GM19467 (cell line): ENCODE measurements at regions not wholly inside any gene's neighbourhood (a gene's known extent, or its start where the extent isn't known, plus 50 kb on each side); places are given as distances from the start of the nearest gene placed in this dataset.

Experiments
- ATAC-seq: cut with Tn5 transposase; IDR thresholded peaks from one replicate; pipeline ENCODE4 v1.9.1; 2021; ENCODE audit warnings: mild to moderate bottlenecking, moderate library complexity; ENCODE audit not compliant: unreplicated experiment

DNA sequence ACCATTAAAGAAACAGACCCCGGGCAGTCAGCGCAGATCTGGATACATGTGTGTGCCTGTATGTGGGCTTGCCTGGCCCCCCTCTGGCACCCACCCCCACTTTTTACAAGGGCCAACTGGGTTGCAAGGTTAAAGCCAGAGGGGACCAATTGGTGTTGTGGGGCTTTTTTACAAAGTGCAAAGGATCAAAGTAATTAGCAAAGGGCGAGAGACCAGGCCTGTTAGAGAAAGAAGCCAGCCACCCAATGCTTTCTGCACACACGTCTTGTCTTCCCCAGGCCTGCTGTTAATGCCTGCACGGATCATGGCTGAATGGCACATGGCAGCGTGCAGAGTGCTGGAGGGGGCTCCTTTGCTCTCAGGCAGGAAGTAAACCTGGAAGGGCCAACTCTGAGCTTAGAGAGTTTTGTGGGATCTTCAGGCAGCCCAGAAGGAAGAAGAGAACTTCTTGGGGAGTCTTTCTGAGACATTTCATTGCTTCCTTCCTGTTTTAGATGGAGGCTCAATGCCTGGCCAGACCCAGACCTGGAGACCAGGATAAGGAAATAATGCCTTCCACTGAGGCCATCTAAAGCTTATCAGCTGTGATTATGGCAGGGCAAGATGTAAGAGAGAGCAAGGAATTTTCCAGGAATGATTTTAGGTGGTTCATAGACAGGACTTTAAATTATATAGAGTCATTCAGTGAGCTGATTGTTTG lies 523.4 kb upstream of the TBX3 start:
- no peak for ATAC-seq

- no peak for ATAC-seq
These were observed 522.8 kb upstream of the TBX3 start for GRCh38 chr12:115206801-115207200.

GRCh38 chr12:115205755-115206308 lies 521.9 kb upstream of the TBX3 start:
- no peak for ATAC-seq

GRCh38 chr12:115204957-115205754 lies 521.2 kb upstream of the TBX3 start:
- no peak for ATAC-seq

GRCh38 chr12:115203701-115204100 lies 519.7 kb upstream of the TBX3 start:
- ATAC-seq = no peak

DNA sequence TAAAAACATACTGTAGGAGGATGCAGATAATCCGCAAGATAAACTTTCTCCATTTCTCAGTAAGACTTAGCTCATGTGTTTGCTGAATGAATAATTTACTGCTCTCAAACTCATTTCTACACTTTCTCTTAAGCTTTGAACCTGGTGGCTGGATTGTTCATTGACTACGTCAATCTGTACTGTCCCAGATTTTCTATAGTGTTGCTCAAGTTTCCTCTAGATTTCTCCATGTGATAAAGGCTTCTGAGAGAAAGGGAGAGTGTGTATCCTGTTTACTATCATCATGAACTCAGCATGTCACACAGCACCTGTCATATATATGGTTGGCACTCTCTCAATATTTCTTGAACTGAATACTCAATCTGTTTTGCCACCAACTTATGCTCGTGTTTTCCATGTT lies 518.0 kb upstream of the TBX3 start:
- ATAC-seq = no peak

- ATAC-seq = no peak
These were observed 515.9 kb upstream of the TBX3 start for GRCh38 chr12:115199831-115200230.

- no peak for ATAC-seq
These were observed 510.9 kb upstream of the TBX3 start for GRCh38 chr12:115194857-115195256.

DNA sequence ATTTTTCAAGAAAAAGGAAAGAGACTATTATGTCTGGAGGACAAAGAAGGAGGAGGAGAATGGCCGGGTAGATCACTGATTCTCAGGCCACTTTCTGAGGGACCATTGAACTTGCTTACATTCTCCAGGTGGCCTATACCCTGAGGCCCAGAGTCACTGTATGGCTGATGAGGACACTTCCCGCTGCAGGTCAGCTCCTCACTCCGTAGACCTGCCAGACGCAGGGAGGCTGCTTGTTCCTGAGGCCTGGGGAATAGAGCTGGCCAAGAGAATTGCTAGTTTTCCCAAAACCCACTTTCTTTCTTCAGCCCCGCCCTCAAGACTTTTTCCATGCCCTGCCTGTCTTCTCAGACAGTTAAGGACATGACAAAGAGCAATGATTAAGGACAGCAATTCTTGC lies 510.5 kb upstream of the TBX3 start:
- ATAC-seq = no peak

DNA sequence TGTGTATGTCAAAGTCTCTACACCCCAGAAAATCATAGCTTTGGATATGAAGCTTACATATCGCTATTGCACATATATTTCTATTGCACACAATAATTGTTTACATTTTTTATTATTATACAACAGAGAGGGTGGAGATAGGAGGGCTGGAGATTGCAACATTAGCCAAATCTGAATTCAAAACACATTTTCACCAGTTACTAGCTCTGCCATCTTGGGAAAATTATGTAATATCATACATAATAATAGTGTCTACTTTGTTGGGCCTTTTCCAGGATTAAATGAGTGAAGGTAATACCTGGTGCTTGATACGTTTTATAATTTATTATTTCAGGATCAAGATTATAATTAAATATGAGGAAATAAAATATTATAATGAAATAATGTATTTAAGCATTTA lies 507.4 kb upstream of the TBX3 start:
- no peak for ATAC-seq

DNA sequence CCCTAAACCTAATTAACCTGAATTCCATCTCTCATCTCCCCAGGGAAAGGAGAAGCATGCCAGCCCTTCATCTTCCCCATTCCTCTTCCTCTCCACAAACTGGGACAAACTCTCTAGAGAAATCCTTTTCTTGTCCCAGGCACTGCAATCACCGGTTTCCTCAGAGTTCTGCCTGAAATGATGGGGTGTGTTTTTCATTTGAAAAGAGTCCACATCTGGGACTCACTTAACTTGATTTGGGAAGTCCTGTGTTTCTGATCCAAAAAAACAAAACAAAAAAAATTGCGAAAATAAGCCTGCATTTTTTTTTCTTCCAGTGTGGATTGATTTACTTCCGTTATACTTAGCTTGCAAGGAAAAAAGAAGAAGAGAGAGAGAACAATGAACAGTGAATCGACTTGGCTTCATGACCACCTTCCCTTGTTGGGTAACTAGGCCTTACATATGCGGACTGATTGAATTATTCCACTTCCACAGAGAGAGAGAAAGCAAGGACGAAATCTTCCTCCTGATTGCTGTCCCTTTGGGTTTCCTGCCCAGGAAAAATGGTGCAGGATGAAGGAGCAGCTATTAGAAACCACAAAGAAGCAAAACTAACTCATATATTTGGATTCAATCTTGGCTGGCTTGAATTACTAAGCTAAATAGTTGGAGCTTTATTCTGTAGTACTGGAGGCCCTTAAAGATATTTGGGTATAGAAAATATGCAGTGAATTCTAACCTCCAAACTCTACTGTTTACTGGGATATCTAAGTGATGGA lies 506.2 kb upstream of the TBX3 start:
- ATAC-seq = no peak

GRCh38 chr12:115185506-115185905 lies 501.5 kb upstream of the TBX3 start:
- ATAC-seq = no peak

- no peak for ATAC-seq
These were observed 499.8 kb upstream of the TBX3 start for GRCh38 chr12:115183752-115184151.

DNA sequence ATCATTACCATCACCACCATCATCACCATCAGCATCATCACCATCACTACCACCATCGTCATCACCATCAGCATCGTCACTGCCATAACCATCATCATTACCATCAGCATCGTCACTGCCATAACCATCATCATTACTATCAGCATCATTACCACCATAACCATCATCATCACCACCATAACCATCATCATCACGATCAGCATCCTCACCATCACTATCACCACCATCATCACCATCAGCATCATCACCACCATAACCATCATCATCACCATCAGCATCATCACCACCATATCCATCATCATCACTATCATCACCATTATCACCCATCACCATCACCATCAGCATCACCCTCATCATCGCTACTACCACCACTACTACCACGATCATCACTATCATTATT lies 493.9 kb upstream of the TBX3 start:
- ATAC-seq = no peak

DNA sequence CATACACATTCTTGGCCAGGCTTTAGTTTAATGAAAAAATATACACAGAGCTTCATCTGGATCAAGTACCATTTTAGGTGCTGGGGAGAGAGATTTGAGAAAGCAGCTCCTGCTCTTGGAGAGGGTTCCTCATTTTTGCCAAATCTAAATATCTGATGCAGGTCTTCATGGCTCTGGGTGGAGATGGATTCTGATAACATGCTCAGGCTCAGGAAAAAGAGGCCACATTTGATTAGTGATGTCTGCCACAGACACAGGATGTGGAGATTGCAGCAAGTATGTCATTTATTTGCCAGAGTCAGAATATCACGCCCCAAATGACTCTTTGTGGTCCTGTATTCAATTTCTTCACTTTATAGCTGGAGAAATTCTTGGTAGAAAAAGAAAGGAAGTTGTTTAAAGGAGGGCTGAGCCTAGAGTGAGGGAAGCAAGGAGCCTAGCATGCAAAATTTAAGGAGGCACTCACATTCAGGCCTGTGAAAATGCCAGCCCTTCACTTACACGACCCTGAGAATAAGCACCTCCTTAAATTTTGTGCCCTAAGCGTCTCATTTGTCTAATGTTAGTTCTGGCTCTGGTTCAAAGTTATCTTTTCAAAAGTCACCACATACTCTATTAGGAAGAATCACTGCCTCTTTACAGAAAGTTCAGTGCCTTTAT lies 492.9 kb upstream of the TBX3 start:
- ATAC-seq = no peak

DNA sequence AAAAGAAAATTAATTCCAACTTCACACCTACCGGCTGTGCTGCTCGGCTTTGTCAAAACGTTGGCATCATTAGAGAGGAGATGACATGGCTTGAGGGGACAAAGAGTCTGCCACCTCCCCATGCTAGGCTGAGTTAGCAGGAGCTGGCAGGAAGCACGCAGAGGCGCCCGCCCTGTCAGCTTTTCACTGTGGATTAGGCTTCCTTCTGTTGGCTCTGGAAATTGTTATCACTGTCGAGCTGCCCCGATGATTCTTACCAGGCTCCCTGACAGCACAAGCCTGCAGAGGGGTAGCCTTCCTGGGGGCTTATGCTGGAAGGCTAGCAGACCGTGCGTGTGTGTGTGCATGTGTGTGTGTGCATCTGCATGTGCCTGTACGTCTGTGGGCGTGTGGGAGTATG lies 490.9 kb upstream of the TBX3 start:
- no peak for ATAC-seq

DNA sequence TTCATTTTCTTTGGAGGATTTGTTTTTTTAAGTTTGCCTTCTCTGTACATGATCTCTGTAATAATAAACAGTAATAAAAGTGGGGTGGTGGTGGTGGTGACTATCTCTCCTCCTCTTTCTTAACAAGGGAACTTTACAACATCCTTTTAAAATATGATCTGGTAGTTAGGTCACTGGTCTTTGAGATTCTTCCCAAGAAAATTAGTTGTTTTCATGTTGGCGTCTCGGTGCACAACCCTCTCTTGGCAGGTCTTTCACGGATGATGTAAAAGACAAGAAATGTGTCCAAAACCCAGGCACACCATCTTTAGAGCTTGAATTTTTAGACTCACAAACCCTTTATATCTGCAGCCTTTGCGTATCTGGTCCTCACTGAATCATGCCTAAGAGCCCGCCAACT lies 488.5 kb upstream of the TBX3 start:
- ATAC-seq = no peak

DNA sequence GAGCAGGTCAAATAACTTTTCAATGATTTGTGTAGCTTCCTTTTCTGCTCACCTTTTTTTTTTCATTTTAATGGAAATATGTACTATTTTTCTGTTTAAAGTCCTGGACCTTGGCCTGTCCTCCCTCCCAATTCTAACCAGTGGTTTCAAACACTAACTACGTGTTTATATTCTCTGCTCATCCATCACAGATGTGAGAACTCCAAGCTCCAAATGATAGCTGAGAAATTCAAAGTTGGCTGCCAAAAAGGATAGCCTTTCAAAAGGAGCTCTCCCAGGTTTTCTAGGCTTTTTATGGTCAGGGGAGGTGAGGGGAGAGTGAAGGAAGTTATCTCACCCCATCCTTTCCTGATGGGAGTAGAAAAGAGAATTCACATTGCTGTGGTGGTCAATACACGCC lies 486.0 kb upstream of the TBX3 start:
- ATAC-seq = no peak

- ATAC-seq = no peak
These were observed 482.8 kb upstream of the TBX3 start for GRCh38 chr12:115166698-115167315.

- ATAC-seq = no peak
These were observed 479.7 kb upstream of the TBX3 start for GRCh38 chr12:115163710-115164109.
